NCI-H1048 (cell line): ENCODE measurements at regions not wholly inside any gene's neighbourhood (a gene's known extent, or its start where the extent isn't known, plus 50 kb on each side); places are given as distances from the start of the nearest gene placed in this dataset.
"Not testable (repeated sequence)": the region's sequence is repeated elsewhere in the genome, so short reads cannot be mapped to it uniquely, and the experiment has no call there.

ENCODE experiments used
- DNase-seq: peaks from one replicate; lab custom pipeline; 2025; lab: John Stamatoyannopoulos, UW

- no peak for DNase-seq
Observed at GRCh38 chr1:228868731-228869024, 133.4 kb downstream of the RHOU start.

- no peak for DNase-seq
Observed at GRCh38 chr1:228869312-228869824, 134.1 kb downstream of the RHOU start.

GRCh38 chr1:228870041-228870713 lies 134.9 kb downstream of the RHOU start:
- DNase-seq = no peak

GRCh38 chr1:228871314-228872061 lies 136.2 kb downstream of the RHOU start:
- DNase-seq = no peak

- DNase-seq = no peak
Observed at GRCh38 chr1:228872080-228872479, 136.8 kb downstream of the RHOU start.

GRCh38 chr1:228873709-228874108 lies 138.4 kb downstream of the RHOU start:
- no peak for DNase-seq

- DNase-seq = no peak
Observed at GRCh38 chr1:228875741-228876140, 140.5 kb downstream of the RHOU start.

GRCh38 chr1:228876187-228876586 lies 140.9 kb downstream of the RHOU start:
- DNase-seq = no peak

- DNase-seq = no peak
Observed at GRCh38 chr1:228879164-228879563, 143.9 kb downstream of the RHOU start.

GRCh38 chr1:228882041-228882770 lies 146.9 kb downstream of the RHOU start:
- no peak for DNase-seq

GRCh38 chr1:228882771-228883450 lies 147.6 kb downstream of the RHOU start:
- no peak for DNase-seq

GRCh38 chr1:228883535-228883934 lies 148.3 kb downstream of the RHOU start:
- DNase-seq = no peak

GRCh38 chr1:228884196-228884595 lies 148.9 kb downstream of the RHOU start:
- DNase-seq = no peak

GRCh38 chr1:228884615-228885566 lies 149.6 kb downstream of the RHOU start:
- DNase-seq = no peak

- DNase-seq = no peak
Observed at GRCh38 chr1:228885845-228886244, 150.6 kb downstream of the RHOU start.

- DNase-seq = no peak
Observed at GRCh38 chr1:228887101-228887500, 151.8 kb downstream of the RHOU start.

- DNase-seq = no peak
Observed at GRCh38 chr1:228887960-228888359, 152.7 kb downstream of the RHOU start.

- DNase-seq = no peak
Observed at GRCh38 chr1:228889289-228889688, 154.0 kb downstream of the RHOU start.

GRCh38 chr1:228891272-228892034 lies 156.2 kb downstream of the RHOU start:
- DNase-seq = no peak

- not testable (repeated sequence) for DNase-seq
Observed at GRCh38 chr1:228892200-228892599, 156.9 kb downstream of the RHOU start.
